ENCODE measurements at regions not wholly inside any gene's neighbourhood (a gene's known extent, or its start where the extent isn't known, plus 50 kb on each side); places are given as distances from the start of the nearest gene placed in this dataset.

DNA sequence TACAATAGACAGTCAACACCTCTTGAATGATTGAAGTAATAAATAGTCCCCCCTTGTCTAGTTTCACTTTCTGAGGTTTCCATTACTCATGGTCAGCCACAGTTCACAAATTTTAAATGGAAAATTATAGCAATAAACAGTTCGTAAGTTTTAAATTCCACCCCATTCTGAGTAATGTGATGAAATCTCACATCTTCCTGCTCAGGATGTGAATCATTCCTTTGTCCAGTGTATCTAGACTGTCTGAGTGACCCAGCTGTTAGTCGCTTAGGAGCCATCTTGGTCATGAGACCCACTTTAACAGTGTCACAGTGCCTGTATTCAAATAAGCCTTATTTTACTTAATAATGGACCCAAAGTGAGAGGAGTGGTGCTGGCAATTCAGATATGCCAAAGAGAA, 311.6 kb upstream of the PRR16 start:
- in situ Hi-C loops (cut with MboI) = no loop called here

DNA sequence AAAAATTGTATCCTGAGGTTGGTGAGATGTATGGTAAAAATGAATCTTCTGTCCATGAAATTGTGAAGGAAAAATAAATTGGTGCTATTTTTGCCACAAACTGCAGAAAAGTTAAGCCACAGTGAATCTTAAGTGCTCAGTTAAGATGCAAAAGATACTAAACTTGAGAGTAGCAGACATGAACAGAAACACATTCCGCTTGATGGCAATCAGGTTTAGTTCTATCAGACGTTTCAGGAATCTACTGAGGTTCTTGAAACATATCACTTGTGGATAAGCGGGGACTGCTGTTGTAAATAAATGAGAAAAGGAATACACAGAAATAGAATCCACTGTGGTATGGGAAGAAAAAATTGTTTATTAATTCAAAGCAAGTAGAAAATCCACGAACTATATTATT, 311.2 kb upstream of the PRR16 start:
- TF ChIP-seq EZH2 (IDR thresholded peaks at IDR 0.05; ENCODE audit: insufficient read depth, poor library complexity, severe bottlenecking) (no peak), EZH2phosphoT487 (IDR thresholded peaks at IDR 0.05; ENCODE audit: insufficient read depth, low read depth) (no peak)
- H2AFZ ChIP-seq = peak overlapping the region; percentile 61
- peaks cover 15% of the 10 kb centered on the region for H3F3A ChIP-seq (ENCODE audit: insufficient read depth)
- no peak for DNase-seq
- peak overlapping the region; percentile 25; the same call in 1 of the 2 replicates for H3K9ac ChIP-seq
- in situ Hi-C loops (cut with MboI) = no loop called here
- no peaks in the 10 kb centered on the region for H4K20me1 ChIP-seq (ENCODE audit: insufficient read depth)
- peaks cover 15% of the 10 kb centered on the region for H3K4me1 ChIP-seq (ENCODE audit: insufficient read depth)
- no peaks in the 10 kb centered on the region for H3K9me2 ChIP-seq (ENCODE audit: insufficient read depth)
- WGBS, 2 experiments (ENCODE audit: low coverage in 1 of 2, low lambda C conversion rate in 2 of 2, missing lambda C conversion rate in 2 of 2) = 97 to 99% methylated on average over 4 of the region's 4 CpGs
- H3K79me2 ChIP-seq (ENCODE audit: insufficient read depth) = no peaks in the 10 kb centered on the region
- peak overlapping the region; percentile 78 for H3K27ac ChIP-seq
- H3K27me3 ChIP-seq (replicated peaks; ENCODE audit: insufficient read depth) = no peaks in the 10 kb centered on the region
- H3K36me3 ChIP-seq (ENCODE audit: low read depth) = no peaks in the 10 kb centered on the region
- H3K4me2 ChIP-seq (ENCODE audit: unreplicated experiment) = no peak overlapping the region
- no peak overlapping the region for H3K4me3 ChIP-seq
- no peaks in the 10 kb centered on the region for H3K9me3 ChIP-seq (ENCODE audit: low read depth)

More for the DNA sequence above, 311.6 kb upstream of the PRR16 start:
- H4K20me1 ChIP-seq (ENCODE audit: insufficient read depth) = no peaks in the 10 kb centered on the region
- 0 to 3% methylated on average over 2 of the region's 2 CpGs for WGBS, 2 experiments (ENCODE audit: low coverage in 1 of 2, low lambda C conversion rate in 2 of 2, missing lambda C conversion rate in 2 of 2)
- peak overlapping the region; percentile 49 for H3K4me3 ChIP-seq
- peak; percentile 92 for DNase-seq
- H3K9me2 ChIP-seq (ENCODE audit: insufficient read depth) = no peaks in the 10 kb centered on the region
- H3K27ac ChIP-seq = peak overlapping the region; percentile 78
- TF ChIP-seq EZH2phosphoT487 (IDR thresholded peaks at IDR 0.05; ENCODE audit: insufficient read depth, low read depth) (0 out of 2 replicates have a peak, but pooled peaks have one; percentile 71), EZH2 (IDR thresholded peaks at IDR 0.05; ENCODE audit: insufficient read depth, poor library complexity, severe bottlenecking) (no peak)
- H3K4me1 ChIP-seq (ENCODE audit: insufficient read depth) = peaks cover 15% of the 10 kb centered on the region
- no peaks in the 10 kb centered on the region for H3K79me2 ChIP-seq (ENCODE audit: insufficient read depth)
- peak overlapping the region; percentile 68 for H3K4me2 ChIP-seq (ENCODE audit: unreplicated experiment)
- H3F3A ChIP-seq (ENCODE audit: insufficient read depth) = peaks cover 15% of the 10 kb centered on the region
- no peaks in the 10 kb centered on the region for H3K36me3 ChIP-seq (ENCODE audit: low read depth)
- H3K9ac ChIP-seq = peak overlapping the region; percentile 25
- no peaks in the 10 kb centered on the region for H3K9me3 ChIP-seq (ENCODE audit: low read depth)
- no peaks in the 10 kb centered on the region for H3K27me3 ChIP-seq (replicated peaks; ENCODE audit: insufficient read depth)
- peak overlapping the region; percentile 61 for H2AFZ ChIP-seq

DNA sequence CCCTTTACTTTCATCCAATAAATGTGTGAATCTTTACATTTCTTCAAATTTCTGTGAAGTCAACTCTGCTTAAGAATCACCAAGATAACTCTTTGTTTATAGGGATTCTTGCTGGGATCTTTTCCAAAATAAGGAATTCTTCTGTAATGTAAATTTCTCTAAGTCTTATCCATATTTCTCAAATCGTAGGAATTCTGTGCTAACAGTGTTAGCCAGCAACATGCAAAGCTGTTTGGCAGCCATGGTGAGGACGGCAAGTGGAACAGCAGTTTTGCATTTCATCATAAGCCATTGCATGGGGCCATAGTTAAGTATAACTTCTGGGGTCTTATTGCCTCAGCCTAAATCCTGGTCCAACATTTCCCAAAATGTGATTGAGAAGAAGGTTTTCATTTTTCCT, 310.5 kb upstream of the PRR16 start:
- no peak for DNase-seq

DNA sequence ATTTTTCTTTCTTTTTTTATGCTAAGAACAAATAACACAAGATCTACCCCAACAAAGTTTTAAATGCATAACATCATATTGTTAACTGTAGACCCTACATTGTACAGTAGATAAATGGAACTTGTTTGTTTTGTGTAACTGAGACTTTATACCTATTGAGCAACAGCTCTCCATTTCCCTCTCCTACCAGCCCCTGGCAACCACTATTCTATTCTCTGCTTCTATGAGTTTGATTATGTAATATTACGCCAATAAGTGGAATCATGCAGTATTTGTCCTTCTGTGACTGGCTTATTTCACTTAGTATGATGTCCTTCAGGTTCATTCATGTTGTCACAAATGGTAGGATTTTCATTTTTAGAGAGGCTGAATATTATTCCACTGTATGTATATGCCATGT, 308.2 kb upstream of the PRR16 start:
- H3K79me2 ChIP-seq (ENCODE audit: insufficient read depth) = no peaks in the 10 kb centered on the region
- 96 to 97% methylated on average over 1 of the region's 1 CpG for WGBS, 2 experiments (ENCODE audit: low coverage in 1 of 2, low lambda C conversion rate in 2 of 2, missing lambda C conversion rate in 2 of 2)
- no peak for TF ChIP-seq EZH2 (IDR thresholded peaks at IDR 0.05; ENCODE audit: insufficient read depth, poor library complexity, severe bottlenecking)
- no peak for TF ChIP-seq EZH2phosphoT487 (IDR thresholded peaks at IDR 0.05; ENCODE audit: insufficient read depth, low read depth)
- no peak for DNase-seq
- in situ Hi-C loops (cut with MboI) = no loop called here
- H3K9me2 ChIP-seq (ENCODE audit: insufficient read depth) = no peaks in the 10 kb centered on the region
- H3K27ac ChIP-seq = no peak overlapping the region
- H3K27me3 ChIP-seq (replicated peaks; ENCODE audit: insufficient read depth) = no peaks in the 10 kb centered on the region
- H3K4me2 ChIP-seq (ENCODE audit: unreplicated experiment) = no peak overlapping the region
- peaks cover 36% of the 10 kb centered on the region for H3K4me1 ChIP-seq (ENCODE audit: insufficient read depth)
- H3K36me3 ChIP-seq (ENCODE audit: low read depth) = no peaks in the 10 kb centered on the region
- H3K9ac ChIP-seq = no peak overlapping the region
- no peak overlapping the region for H3K4me3 ChIP-seq
- no peaks in the 10 kb centered on the region for H4K20me1 ChIP-seq (ENCODE audit: insufficient read depth)
- no peaks in the 10 kb centered on the region for H3K9me3 ChIP-seq (ENCODE audit: low read depth)
- H2AFZ ChIP-seq = no peak overlapping the region
- peaks cover 27% of the 10 kb centered on the region for H3F3A ChIP-seq (ENCODE audit: insufficient read depth)

More for the DNA sequence above, 310.5 kb upstream of the PRR16 start:
- no peaks in the 10 kb centered on the region for H3K79me2 ChIP-seq (ENCODE audit: insufficient read depth)
- H3K4me1 ChIP-seq (ENCODE audit: insufficient read depth) = peaks cover 20% of the 10 kb centered on the region
- H3K4me2 ChIP-seq (ENCODE audit: unreplicated experiment) = no peak overlapping the region
- H4K20me1 ChIP-seq (ENCODE audit: insufficient read depth) = no peaks in the 10 kb centered on the region
- in situ Hi-C loops (cut with MboI) = no loop called here
- no peaks in the 10 kb centered on the region for H3K9me3 ChIP-seq (ENCODE audit: low read depth)
- TF ChIP-seq EZH2 (IDR thresholded peaks at IDR 0.05; ENCODE audit: insufficient read depth, poor library complexity, severe bottlenecking) (no peak), EZH2phosphoT487 (IDR thresholded peaks at IDR 0.05; ENCODE audit: insufficient read depth, low read depth) (no peak)
- H3F3A ChIP-seq (ENCODE audit: insufficient read depth) = peaks cover 15% of the 10 kb centered on the region
- H3K4me3 ChIP-seq = no peak overlapping the region
- H2AFZ ChIP-seq = 0 out of 2 replicates have a peak overlapping the region, but pooled peaks have one; percentile 61
- H3K9ac ChIP-seq = no peak overlapping the region
- H3K27me3 ChIP-seq (replicated peaks; ENCODE audit: insufficient read depth) = no peaks in the 10 kb centered on the region
- 84 to 87% methylated on average over 2 of the region's 2 CpGs for WGBS, 2 experiments (ENCODE audit: low coverage in 1 of 2, low lambda C conversion rate in 2 of 2, missing lambda C conversion rate in 2 of 2)
- H3K27ac ChIP-seq = no peak overlapping the region
- no peaks in the 10 kb centered on the region for H3K9me2 ChIP-seq (ENCODE audit: insufficient read depth)
- no peaks in the 10 kb centered on the region for H3K36me3 ChIP-seq (ENCODE audit: low read depth)

DNA sequence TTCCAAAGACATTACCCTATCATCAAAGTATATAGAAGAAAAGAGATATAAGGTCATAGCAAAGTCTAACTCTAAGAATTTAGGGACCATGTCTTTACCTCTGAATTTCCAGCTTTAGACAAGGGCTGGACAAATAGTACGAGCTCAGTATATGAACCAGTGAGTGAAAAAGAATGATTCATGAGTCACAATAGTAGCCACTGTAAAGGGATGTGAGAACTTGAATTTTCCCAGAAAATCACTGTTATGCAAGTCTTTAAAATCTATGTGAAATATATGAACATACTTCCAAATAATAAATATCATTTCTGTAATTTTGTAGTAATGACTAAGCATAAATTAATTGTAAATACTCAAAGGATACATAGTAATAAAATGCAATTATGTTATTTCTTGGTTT, 305.9 kb upstream of the PRR16 start:
- in situ Hi-C loops (cut with MboI) = no loop called here

More for the DNA sequence above, 305.9 kb upstream of the PRR16 start:
- Histone ChIP-seq H3K9me2 (ENCODE audit: insufficient read depth) (no peaks in the 10 kb centered on the region), H3K9me3 (ENCODE audit: low read depth) (no peaks in the 10 kb centered on the region), H3F3A (ENCODE audit: insufficient read depth) (peaks cover 13% of the 10 kb centered on the region), H3K9ac (no peak overlapping the region), H3K4me3 (no peak overlapping the region), H3K36me3 (ENCODE audit: low read depth) (no peaks in the 10 kb centered on the region), H3K79me2 (ENCODE audit: insufficient read depth) (no peaks in the 10 kb centered on the region), H3K27ac (no peak overlapping the region), H4K20me1 (ENCODE audit: insufficient read depth) (no peaks in the 10 kb centered on the region), H3K4me2 (ENCODE audit: unreplicated experiment) (no peak overlapping the region), H3K4me1 (ENCODE audit: insufficient read depth) (peaks cover 21% of the 10 kb centered on the region), H3K27me3 (replicated peaks; ENCODE audit: insufficient read depth) (no peaks in the 10 kb centered on the region), H2AFZ (no peak overlapping the region)
- 92 to 93% methylated on average over 1 of the region's 1 CpG for WGBS, 2 experiments (ENCODE audit: low coverage in 1 of 2, low lambda C conversion rate in 2 of 2, missing lambda C conversion rate in 2 of 2)
- no peak for TF ChIP-seq EZH2phosphoT487 (IDR thresholded peaks at IDR 0.05; ENCODE audit: insufficient read depth, low read depth)
- no peak for TF ChIP-seq EZH2 (IDR thresholded peaks at IDR 0.05; ENCODE audit: insufficient read depth, poor library complexity, severe bottlenecking)
- DNase-seq = peak; percentile 6

Measured in GM23248 (cell line).